ENCODE measurements at regions not wholly inside any gene's neighbourhood (a gene's known extent, or its start where the extent isn't known, plus 50 kb on each side); places are given as distances from the start of the nearest gene placed in this dataset.

DNA sequence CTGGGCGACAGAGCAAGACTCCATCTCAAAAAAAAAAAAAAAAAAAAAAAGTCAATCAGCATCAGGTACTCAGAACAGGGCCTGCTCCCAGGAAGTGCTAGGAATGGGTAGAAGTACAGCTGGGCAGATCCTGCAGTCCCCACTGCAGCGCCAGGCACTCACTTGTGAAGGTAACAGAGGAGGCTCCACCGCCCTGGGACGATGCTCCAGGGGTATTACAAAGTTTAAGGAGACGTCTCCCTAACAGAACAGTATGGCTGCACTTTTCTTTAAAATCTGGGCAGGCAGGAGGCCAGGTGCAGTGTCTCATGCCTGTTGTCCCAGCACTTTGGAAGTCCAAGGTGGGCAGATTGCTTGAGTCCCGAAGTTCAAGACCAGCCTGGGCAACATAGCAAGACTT lies 1449.0 kb downstream of the BRD1 start:
- ATAC-seq, result no peak
- no TSS peak for BruUV-seq (replicated peaks)
- 44% methylated on average over 4 of the region's 6 CpGs for WGBS (ENCODE audit: low lambda C conversion rate)
- intact Hi-C loops (cut with micrococcal nuclease; ENCODE audit: unreplicated experiment) (no loop called here), in situ Hi-C loops (cut with HindIII; ENCODE audit: extremely low pct_ligation_motif_present, low pct_unique_long_range_greater_than_20kb) (no loop called here)
- Histone ChIP-seq H3K79me2 (ENCODE audit: insufficient read depth, low read length) (no peaks in the 10 kb centered on the region), H3K4me2 (ENCODE audit: low read depth, low read length) (no peak overlapping the region), H3K27ac (ENCODE audit: extremely low read length, insufficient read depth, low read length) (no peak overlapping the region), H2AFZ (ENCODE audit: low read length) (no peak overlapping the region), H3K4me3 (replicated peaks in 1 of 3; ENCODE audit: insufficient read depth in 1 of 3, low read depth in 2 of 3, low read length in 3 of 3) (no peak overlapping the region), H3K9ac (ENCODE audit: insufficient read depth, low read depth, low read length) (no peak overlapping the region), H4K20me1 (ENCODE audit: insufficient read depth, low read length) (0 out of 2 replicates have a peak, but pooled peaks cover 2% of the 10 kb centered on the region), H3K36me3 (replicated peaks in 1 of 2; ENCODE audit: control insufficient read depth in 1 of 2, insufficient read depth in 2 of 2, low read length in 2 of 2) (no peaks in the 10 kb centered on the region), H3K9me3 (ENCODE audit: low read length) (no peaks in the 10 kb centered on the region), H3K4me1 (ENCODE audit: insufficient read depth, low read length) (no peaks in the 10 kb centered on the region), H3K27me3 (ENCODE audit: control insufficient read depth in 1 of 2, insufficient read depth in 2 of 2, low read length in 2 of 2) (peaks cover 0 to 35% of the 10 kb centered on the region in 2 experiments; a peak in 4 of 5 replicates)
- DNase-seq (ENCODE audit: low spot score), result no peak
- TF ChIP-seq ZMAT3 (CRISPR knock-in tag; conservative IDR thresholded peaks at IDR 0.05) (no peak), PHF21A (CRISPR knock-in tag; IDR thresholded peaks at IDR 0.05) (no peak), ZNF33A (CRISPR knock-in tag; IDR thresholded peaks at IDR 0.05; ENCODE audit: borderline replicate concordance) (no peak), TEAD2 (CRISPR knock-in tag; IDR thresholded peaks at IDR 0.05) (no peak), TEAD3 (CRISPR knock-in tag; optimal IDR thresholded peaks at IDR 0.05; ENCODE audit: borderline replicate concordance) (no peak), TBX3 (IDR thresholded peaks at IDR 0.05; ENCODE audit: borderline replicate concordance) (no peak), KDM2A (CRISPR knock-in tag; IDR thresholded peaks at IDR 0.05; ENCODE audit: borderline replicate concordance, low read depth) (no peak), ZSCAN25 (CRISPR knock-in tag; IDR thresholded peaks at IDR 0.05) (no peak), ARHGAP35 (CRISPR knock-in tag; IDR thresholded peaks at IDR 0.05; ENCODE audit: borderline replicate concordance) (no peak), ZNF12 (CRISPR knock-in tag; IDR thresholded peaks at IDR 0.05) (no peak), KDM5A (IDR thresholded peaks at IDR 0.05; ENCODE audit: borderline replicate concordance, low read length) (no peak), RNF2 (conservative IDR thresholded peaks at IDR 0.05; ENCODE audit: low read depth) (no peak), FOSL2 (CRISPR knock-in tag; IDR thresholded peaks at IDR 0.05) (no peak), RFX3 (CRISPR knock-in tag; IDR thresholded peaks at IDR 0.05) (no peak), CCAR2 (optimal IDR thresholded peaks at IDR 0.05; ENCODE audit: low read depth, low read length) (no peak), ZNF274 (CRISPR knock-in tag; IDR thresholded peaks at IDR 0.05) (no peak), AGO2 (optimal IDR thresholded peaks at IDR 0.05; ENCODE audit: low read depth, low read length) (no peak)
- TF ChIP-seq, protein P1, sequence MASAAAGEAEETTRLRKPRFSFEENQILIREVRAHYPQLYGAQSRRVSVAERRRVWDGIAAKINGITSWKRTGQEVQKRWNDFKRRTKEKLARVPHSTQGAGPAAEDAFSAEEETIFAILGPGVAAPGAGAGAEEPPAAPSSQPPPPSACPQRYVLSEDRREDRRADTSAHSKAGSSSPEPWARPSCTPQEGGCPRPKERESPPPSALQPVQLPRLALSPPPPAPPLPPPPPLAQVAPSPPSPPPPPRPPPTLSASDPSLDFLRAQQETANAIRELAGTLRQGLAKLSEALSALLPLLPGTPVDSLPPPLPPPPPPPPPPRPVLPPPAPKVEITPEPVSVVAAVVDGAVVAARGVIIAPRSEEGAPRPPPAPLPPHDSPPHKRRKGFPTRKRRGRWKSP (CRISPR knock-in tag; IDR thresholded peaks at IDR 0.05), result no peak
- ChIA-PET CTCF (ENCODE audit: low intra/inter-chr PET ratio, low total read pairs) (no interaction called here), POLR2A (no interaction called here)
- FAIRE-seq, result no peak

Data from HepG2 (cell line).